GM23338 (cell line): ENCODE measurements at regions not wholly inside any gene's neighbourhood (a gene's known extent, or its start where the extent isn't known, plus 50 kb on each side); places are given as distances from the start of the nearest gene placed in this dataset.

Source experiments
- ATAC-seq: fragments of 200-7000 bp; cut with Tn5 transposase; 3 replicates; pipeline ENCODE4 v1.9.1; 2020
- DNase-seq: peaks from one replicate; pipeline ENCODE4 v3.0.0-alpha.2; 2015; ENCODE audit warnings: low spot score
- H2AFZ ChIP-seq: fragments of 200-600 bp; sonication (generic); 2 replicates; pipeline ENCODE4 v1.8.0; 2016; ENCODE audit warnings: antibody characterized with exemption, mild to moderate bottlenecking, moderate library complexity
- H3F3A ChIP-seq: fragments of 200-600 bp; sonication (generic); replicated peaks from 2 replicates; pipeline ENCODE4 v1.8.0; 2017; ENCODE audit warnings: antibody characterized with exemption, mixed run types, low read depth
- H3K27ac ChIP-seq: fragments of 200-600 bp; sonication (generic); 2 replicates; pipeline ENCODE4 v1.6.1; 2016; ENCODE audit warnings: low read depth
- H3K27me3 ChIP-seq: fragments of 200-600 bp; sonication (generic); 2 replicates; pipeline ENCODE4 v1.8.0; 2016; ENCODE audit warnings: mild to moderate bottlenecking, mixed run types, moderate library complexity; ENCODE audit not compliant: insufficient read depth
- H3K36me3 ChIP-seq: fragments of 200-600 bp; sonication (generic); 2 replicates; pipeline ENCODE4 v1.8.0; 2016; ENCODE audit warnings: mild to moderate bottlenecking; ENCODE audit not compliant: insufficient read depth
- H3K4me1 ChIP-seq: fragments of 200-600 bp; sonication (generic); 2 replicates; pipeline ENCODE4 v1.8.0; 2016; ENCODE audit warnings: mild to moderate bottlenecking, moderate library complexity; ENCODE audit not compliant: insufficient read depth
- H3K4me2 ChIP-seq: fragments of 200-600 bp; sonication (generic); 2 replicates; pipeline ENCODE4 v1.7.1; 2017; ENCODE audit warnings: mixed run types
- H3K4me3 ChIP-seq: fragments of 200-600 bp; sonication (generic); 2 replicates; pipeline ENCODE4 v1.6.1; 2016; ENCODE audit warnings: mixed run types
- H3K79me2 ChIP-seq: fragments of 200-600 bp; sonication (generic); replicated peaks from 2 replicates; pipeline ENCODE4 v1.8.0; 2017; ENCODE audit warnings: mild to moderate bottlenecking; ENCODE audit not compliant: insufficient read depth
- H3K9me2 ChIP-seq: fragments of 200-600 bp; sonication (generic); 2 replicates; pipeline ENCODE4 v1.8.0; 2017; ENCODE audit not compliant: insufficient read depth
- H4K20me1 ChIP-seq: fragments of 200-600 bp; sonication (generic); replicated peaks from 2 replicates; pipeline ENCODE4 v1.8.0; 2017; ENCODE audit warnings: mild to moderate bottlenecking; ENCODE audit not compliant: insufficient read depth
- H3K27ac Mint-ChIP-seq: 2 replicates; pipeline ENCODE4 v1.8.0; 2020; ENCODE audit warnings: inconsistent platforms, mild to moderate bottlenecking, moderate library complexity, mixed read lengths
- H3K27me3 Mint-ChIP-seq: 3 replicates; pipeline ENCODE4 v1.8.0; 2022; ENCODE audit warnings: low read depth, mild to moderate bottlenecking, moderate library complexity, mixed read lengths, inconsistent platforms; ENCODE audit not compliant: insufficient read depth, poor library complexity
- H3K36me3 Mint-ChIP-seq: 3 replicates; pipeline ENCODE4 v1.8.0; 2021; ENCODE audit warnings: low read depth, mild to moderate bottlenecking, inconsistent platforms, moderate library complexity, mixed read lengths
- H3K4me1 Mint-ChIP-seq: 3 replicates; pipeline ENCODE4 v1.8.0; 2020; ENCODE audit warnings: mild to moderate bottlenecking, inconsistent platforms, mixed read lengths
- H3K4me3 Mint-ChIP-seq: 3 replicates; pipeline ENCODE4 v1.8.0; 2021; ENCODE audit warnings: moderate library complexity, mild to moderate bottlenecking, inconsistent platforms, mixed read lengths
- H3K9me3 Mint-ChIP-seq: 3 replicates; pipeline ENCODE4 v1.8.0; 2020; ENCODE audit warnings: moderate library complexity, mild to moderate bottlenecking, inconsistent platforms, mixed read lengths
- CREB1 ChIP-seq: fragments of 250-450 bp; sonication (Bioruptor Pico); IDR thresholded peaks from 2 replicates; pipeline ENCODE4 v1.5.0; 2020; ENCODE audit warnings: low read depth, mild to moderate bottlenecking, moderate library complexity
- EZH2 ChIP-seq: fragments of 200-600 bp; sonication (generic); IDR thresholded peaks from one replicate; pipeline ENCODE4 v1.8.0; 2017; ENCODE audit warnings: antibody characterized with exemption, mild to moderate bottlenecking, low read depth; ENCODE audit not compliant: unreplicated experiment
- EZH2phosphoT487 ChIP-seq: fragments of 200-600 bp; sonication (generic); IDR thresholded peaks from one replicate; pipeline ENCODE4 v1.8.1; 2018; ENCODE audit warnings: antibody characterized with exemption; ENCODE audit not compliant: unreplicated experiment
- JUNB ChIP-seq: IDR thresholded peaks from one replicate; pipeline ENCODE4 v1.6.1; 2016; ENCODE audit warnings: antibody characterized with exemption; ENCODE audit not compliant: unreplicated experiment
- NANOG ChIP-seq: IDR thresholded peaks from 2 replicates; pipeline ENCODE4 v1.6.1; 2016; ENCODE audit warnings: antibody characterized with exemption, borderline replicate concordance
- POLR2AphosphoS5 ChIP-seq: IDR thresholded peaks from 2 replicates; pipeline ENCODE4 v1.6.1; 2016; ENCODE audit warnings: antibody characterized with exemption, low read depth
- STAT1 ChIP-seq: IDR thresholded peaks from one replicate; pipeline ENCODE4 v1.6.1; 2016; ENCODE audit warnings: antibody characterized with exemption; ENCODE audit not compliant: unreplicated experiment
- ZNF114 ChIP-seq: fragments of 250-450 bp; sonication (Bioruptor Pico); IDR thresholded peaks from 2 replicates; pipeline ENCODE4 v1.5.0; 2020; ENCODE audit warnings: mild to moderate bottlenecking, moderate library complexity
- ZNF331 ChIP-seq: fragments of 250-450 bp; sonication (Bioruptor Pico); IDR thresholded peaks from 2 replicates; pipeline ENCODE4 v1.5.0; 2020; ENCODE audit warnings: low read depth, mild to moderate bottlenecking, moderate library complexity
- TF ChIP-seq, protein P1 (sequence below): IDR thresholded peaks from one replicate; pipeline ENCODE4 v1.6.1; 2018; ENCODE audit warnings: antibody characterized with exemption; ENCODE audit not compliant: unreplicated experiment
- TF ChIP-seq, protein P2 (sequence below), 2 experiments: fragments of 200-600 bp in 1 of 2; sonication (generic) in 1 of 2; conservative IDR thresholded peaks; 2 replicates each; pipeline versions ENCODE4 v1.5.1 to v1.6.1; 2016 to 2017; ENCODE audit warnings: antibody characterized with exemption in 2 of 2, low read depth in 2 of 2, mild to moderate bottlenecking in 2 of 2, moderate library complexity in 1 of 2
- TF ChIP-seq, protein P3 (sequence below): IDR thresholded peaks from 2 replicates; pipeline ENCODE4 v1.6.1; 2016; ENCODE audit warnings: antibody characterized with exemption
- TF ChIP-seq, protein P4 (sequence below): fragments of 250-450 bp; sonication (Bioruptor Pico); IDR thresholded peaks from 2 replicates; pipeline ENCODE4 v1.5.0; 2020; ENCODE audit warnings: mild to moderate bottlenecking, moderate library complexity

DNA sequence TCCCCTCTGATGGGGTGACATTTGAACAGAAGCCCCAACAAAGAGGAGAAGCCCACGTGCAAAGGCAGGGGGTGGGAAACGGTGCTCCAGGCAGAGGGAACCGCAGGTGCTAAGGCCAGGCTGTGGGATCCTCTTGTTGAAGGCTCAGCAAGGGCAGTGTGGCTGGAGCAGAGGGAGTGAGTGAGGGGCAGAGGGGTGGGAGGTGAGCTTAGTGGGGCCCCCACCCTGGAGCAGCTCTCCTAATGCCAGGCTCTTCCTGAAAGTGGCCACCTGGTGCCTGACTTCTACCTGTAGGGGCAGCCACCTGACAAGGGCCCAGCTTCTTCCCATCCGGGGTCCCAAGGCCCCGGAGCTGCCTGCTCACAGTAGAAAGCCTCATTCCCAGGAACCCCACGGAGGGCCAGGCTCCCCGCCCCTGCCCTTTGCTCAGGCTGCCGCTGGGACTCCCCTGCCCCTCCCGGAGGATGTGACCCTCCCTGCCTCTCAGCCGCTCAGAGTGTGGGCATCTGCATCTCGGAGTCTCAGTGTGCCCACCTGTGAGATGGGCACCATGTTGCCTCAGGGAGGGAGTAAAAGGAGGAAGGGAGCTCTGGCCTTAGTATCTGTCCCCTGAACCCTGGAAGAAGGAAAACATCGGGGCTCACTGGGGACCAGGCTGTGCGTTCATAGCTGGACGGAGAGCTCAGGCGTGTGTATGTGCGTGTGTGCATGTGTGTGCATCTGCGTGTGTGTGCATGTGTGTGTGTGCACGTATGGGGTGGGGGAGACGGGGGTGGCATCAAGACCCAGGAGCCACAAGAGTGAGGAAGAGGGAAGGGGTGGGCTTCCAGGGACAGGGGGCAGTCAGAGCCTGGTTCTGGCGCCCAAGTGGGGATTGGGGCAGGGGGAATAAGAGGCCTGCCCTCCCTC is 119.4 kb downstream of the CEBPB start:
- H3K9me2 ChIP-seq = no peaks in the 10 kb centered on the region; the same call in 1 of the 2 replicates
- H3F3A ChIP-seq = no peaks in the 10 kb centered on the region
- no peaks in the 10 kb centered on the region for H3K36me3 ChIP-seq
- DNase-seq (no peak), ATAC-seq (no peak; the same call in none of the 3 replicates)
- H3K9me3 Mint-ChIP-seq = no peaks in the 10 kb centered on the region; the same call in 2 of the 3 replicates
- H3K27me3 Mint-ChIP-seq = peaks cover 8% of the 10 kb centered on the region
- TF ChIP-seq CREB1 (CRISPR knock-in tag) = no peak
- TF ChIP-seq JUNB = no peak
- TF ChIP-seq, protein P1, sequence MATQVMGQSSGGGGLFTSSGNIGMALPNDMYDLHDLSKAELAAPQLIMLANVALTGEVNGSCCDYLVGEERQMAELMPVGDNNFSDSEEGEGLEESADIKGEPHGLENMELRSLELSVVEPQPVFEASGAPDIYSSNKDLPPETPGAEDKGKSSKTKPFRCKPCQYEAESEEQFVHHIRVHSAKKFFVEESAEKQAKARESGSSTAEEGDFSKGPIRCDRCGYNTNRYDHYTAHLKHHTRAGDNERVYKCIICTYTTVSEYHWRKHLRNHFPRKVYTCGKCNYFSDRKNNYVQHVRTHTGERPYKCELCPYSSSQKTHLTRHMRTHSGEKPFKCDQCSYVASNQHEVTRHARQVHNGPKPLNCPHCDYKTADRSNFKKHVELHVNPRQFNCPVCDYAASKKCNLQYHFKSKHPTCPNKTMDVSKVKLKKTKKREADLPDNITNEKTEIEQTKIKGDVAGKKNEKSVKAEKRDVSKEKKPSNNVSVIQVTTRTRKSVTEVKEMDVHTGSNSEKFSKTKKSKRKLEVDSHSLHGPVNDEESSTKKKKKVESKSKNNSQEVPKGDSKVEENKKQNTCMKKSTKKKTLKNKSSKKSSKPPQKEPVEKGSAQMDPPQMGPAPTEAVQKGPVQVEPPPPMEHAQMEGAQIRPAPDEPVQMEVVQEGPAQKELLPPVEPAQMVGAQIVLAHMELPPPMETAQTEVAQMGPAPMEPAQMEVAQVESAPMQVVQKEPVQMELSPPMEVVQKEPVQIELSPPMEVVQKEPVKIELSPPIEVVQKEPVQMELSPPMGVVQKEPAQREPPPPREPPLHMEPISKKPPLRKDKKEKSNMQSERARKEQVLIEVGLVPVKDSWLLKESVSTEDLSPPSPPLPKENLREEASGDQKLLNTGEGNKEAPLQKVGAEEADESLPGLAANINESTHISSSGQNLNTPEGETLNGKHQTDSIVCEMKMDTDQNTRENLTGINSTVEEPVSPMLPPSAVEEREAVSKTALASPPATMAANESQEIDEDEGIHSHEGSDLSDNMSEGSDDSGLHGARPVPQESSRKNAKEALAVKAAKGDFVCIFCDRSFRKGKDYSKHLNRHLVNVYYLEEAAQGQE = no peak
- TF ChIP-seq STAT1 = no peak
- no peak for TF ChIP-seq ZNF114 (CRISPR knock-in tag)
- no peak for TF ChIP-seq EZH2phosphoT487
- TF ChIP-seq, protein P2, sequence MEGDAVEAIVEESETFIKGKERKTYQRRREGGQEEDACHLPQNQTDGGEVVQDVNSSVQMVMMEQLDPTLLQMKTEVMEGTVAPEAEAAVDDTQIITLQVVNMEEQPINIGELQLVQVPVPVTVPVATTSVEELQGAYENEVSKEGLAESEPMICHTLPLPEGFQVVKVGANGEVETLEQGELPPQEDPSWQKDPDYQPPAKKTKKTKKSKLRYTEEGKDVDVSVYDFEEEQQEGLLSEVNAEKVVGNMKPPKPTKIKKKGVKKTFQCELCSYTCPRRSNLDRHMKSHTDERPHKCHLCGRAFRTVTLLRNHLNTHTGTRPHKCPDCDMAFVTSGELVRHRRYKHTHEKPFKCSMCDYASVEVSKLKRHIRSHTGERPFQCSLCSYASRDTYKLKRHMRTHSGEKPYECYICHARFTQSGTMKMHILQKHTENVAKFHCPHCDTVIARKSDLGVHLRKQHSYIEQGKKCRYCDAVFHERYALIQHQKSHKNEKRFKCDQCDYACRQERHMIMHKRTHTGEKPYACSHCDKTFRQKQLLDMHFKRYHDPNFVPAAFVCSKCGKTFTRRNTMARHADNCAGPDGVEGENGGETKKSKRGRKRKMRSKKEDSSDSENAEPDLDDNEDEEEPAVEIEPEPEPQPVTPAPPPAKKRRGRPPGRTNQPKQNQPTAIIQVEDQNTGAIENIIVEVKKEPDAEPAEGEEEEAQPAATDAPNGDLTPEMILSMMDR (conservative IDR thresholded peaks at IDR 0.05; ENCODE audit: low read depth in 2 of 2) = no peak
- no peak for TF ChIP-seq NANOG
- TF ChIP-seq, protein P3, sequence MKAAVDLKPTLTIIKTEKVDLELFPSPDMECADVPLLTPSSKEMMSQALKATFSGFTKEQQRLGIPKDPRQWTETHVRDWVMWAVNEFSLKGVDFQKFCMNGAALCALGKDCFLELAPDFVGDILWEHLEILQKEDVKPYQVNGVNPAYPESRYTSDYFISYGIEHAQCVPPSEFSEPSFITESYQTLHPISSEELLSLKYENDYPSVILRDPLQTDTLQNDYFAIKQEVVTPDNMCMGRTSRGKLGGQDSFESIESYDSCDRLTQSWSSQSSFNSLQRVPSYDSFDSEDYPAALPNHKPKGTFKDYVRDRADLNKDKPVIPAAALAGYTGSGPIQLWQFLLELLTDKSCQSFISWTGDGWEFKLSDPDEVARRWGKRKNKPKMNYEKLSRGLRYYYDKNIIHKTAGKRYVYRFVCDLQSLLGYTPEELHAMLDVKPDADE = no peak
- TF ChIP-seq, protein P4, sequence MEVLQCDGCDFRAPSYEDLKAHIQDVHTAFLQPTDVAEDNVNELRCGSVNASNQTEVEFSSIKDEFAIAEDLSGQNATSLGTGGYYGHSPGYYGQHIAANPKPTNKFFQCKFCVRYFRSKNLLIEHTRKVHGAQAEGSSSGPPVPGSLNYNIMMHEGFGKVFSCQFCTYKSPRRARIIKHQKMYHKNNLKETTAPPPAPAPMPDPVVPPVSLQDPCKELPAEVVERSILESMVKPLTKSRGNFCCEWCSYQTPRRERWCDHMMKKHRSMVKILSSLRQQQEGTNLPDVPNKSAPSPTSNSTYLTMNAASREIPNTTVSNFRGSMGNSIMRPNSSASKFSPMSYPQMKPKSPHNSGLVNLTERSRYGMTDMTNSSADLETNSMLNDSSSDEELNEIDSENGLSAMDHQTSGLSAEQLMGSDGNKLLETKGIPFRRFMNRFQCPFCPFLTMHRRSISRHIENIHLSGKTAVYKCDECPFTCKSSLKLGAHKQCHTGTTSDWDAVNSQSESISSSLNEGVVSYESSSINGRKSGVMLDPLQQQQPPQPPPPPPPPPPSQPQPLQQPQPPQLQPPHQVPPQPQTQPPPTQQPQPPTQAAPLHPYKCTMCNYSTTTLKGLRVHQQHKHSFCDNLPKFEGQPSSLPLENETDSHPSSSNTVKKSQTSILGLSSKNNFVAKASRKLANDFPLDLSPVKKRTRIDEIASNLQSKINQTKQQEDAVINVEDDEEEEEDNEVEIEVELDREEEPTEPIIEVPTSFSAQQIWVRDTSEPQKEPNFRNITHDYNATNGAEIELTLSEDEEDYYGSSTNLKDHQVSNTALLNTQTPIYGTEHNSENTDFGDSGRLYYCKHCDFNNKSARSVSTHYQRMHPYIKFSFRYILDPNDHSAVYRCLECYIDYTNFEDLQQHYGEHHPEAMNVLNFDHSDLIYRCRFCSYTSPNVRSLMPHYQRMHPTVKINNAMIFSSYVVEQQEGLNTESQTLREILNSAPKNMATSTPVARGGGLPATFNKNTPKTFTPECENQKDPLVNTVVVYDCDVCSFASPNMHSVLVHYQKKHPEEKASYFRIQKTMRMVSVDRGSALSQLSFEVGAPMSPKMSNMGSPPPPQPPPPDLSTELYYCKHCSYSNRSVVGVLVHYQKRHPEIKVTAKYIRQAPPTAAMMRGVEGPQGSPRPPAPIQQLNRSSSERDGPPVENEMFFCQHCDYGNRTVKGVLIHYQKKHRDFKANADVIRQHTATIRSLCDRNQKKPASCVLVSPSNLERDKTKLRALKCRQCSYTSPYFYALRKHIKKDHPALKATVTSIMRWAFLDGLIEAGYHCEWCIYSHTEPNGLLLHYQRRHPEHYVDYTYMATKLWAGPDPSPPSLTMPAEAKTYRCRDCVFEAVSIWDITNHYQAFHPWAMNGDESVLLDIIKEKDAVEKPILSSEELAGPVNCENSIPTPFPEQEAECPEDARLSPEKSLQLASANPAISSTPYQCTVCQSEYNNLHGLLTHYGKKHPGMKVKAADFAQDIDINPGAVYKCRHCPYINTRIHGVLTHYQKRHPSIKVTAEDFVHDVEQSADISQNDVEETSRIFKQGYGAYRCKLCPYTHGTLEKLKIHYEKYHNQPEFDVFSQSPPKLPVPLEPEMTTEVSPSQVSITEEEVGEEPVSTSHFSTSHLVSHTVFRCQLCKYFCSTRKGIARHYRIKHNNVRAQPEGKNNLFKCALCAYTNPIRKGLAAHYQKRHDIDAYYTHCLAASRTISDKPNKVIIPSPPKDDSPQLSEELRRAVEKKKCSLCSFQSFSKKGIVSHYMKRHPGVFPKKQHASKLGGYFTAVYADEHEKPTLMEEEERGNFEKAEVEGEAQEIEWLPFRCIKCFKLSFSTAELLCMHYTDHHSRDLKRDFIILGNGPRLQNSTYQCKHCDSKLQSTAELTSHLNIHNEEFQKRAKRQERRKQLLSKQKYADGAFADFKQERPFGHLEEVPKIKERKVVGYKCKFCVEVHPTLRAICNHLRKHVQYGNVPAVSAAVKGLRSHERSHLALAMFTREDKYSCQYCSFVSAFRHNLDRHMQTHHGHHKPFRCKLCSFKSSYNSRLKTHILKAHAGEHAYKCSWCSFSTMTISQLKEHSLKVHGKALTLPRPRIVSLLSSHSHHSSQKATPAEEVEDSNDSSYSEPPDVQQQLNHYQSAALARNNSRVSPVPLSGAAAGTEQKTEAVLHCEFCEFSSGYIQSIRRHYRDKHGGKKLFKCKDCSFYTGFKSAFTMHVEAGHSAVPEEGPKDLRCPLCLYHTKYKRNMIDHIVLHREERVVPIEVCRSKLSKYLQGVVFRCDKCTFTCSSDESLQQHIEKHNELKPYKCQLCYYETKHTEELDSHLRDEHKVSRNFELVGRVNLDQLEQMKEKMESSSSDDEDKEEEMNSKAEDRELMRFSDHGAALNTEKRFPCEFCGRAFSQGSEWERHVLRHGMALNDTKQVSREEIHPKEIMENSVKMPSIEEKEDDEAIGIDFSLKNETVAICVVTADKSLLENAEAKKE (CRISPR knock-in tag) = no peak
- TF ChIP-seq ZNF331 (CRISPR knock-in tag) = no peak
- TF ChIP-seq EZH2 = no peak
- TF ChIP-seq POLR2AphosphoS5 = no peak
- H3K36me3 Mint-ChIP-seq = no peaks in the 10 kb centered on the region
- H3K4me1 Mint-ChIP-seq = peaks cover 27% of the 10 kb centered on the region
- H3K4me3 Mint-ChIP-seq = no peak overlapping the region; the same call in 2 of the 3 replicates
- H3K27ac Mint-ChIP-seq = no peak overlapping the region
- H3K4me1 ChIP-seq = peaks cover 11% of the 10 kb centered on the region; the same call in 1 of the 2 replicates
- H4K20me1 ChIP-seq = no peaks in the 10 kb centered on the region
- H3K4me2 ChIP-seq = no peak overlapping the region
- H3K4me3 ChIP-seq = no peak overlapping the region
- H3K79me2 ChIP-seq = no peaks in the 10 kb centered on the region
- H3K27me3 ChIP-seq = no peaks in the 10 kb centered on the region
- peak overlapping the region; percentile 94; the same call in 1 of the 2 replicates for H2AFZ ChIP-seq
- no peak overlapping the region for H3K27ac ChIP-seq
